Pancreas (tissue), 10 donors: ENCODE measurements at regions not wholly inside any gene's neighbourhood (a gene's known extent, or its start where the extent isn't known, plus 50 kb on each side); places are given as distances from the start of the nearest gene placed in this dataset.

ENCODE experiments used
- ATAC-seq, 4 donors: fragments of 200-7000 bp; cut with Tn5 transposase; one replicate each; pipeline versions ENCODE4 v1.8.0 to v1.9.1; 2020; ENCODE audit warnings: mild to moderate bottlenecking in 4 of 4, moderate library complexity in 4 of 4
- DNase-seq, 6 donors: peaks; one replicate each; pipeline ENCODE4 v3.0.0-alpha.2; 2020
- FAIRE-seq: peaks from 2 replicates; lab custom pipeline; 2012; peaks lifted over from hg19 to GRCh38; lab: Jason Lieb, UNC
- H3K27ac ChIP-seq, 4 donors: fragments of 200-600 bp; sonication (generic); 1 replicate in 3 of 4; 2 replicates in 1 of 4; pipeline versions ENCODE4 v1.5.0 to v1.8.0; 2020
- H3K27me3 ChIP-seq, 4 donors: fragments of 200-600 bp; one replicate each; pipeline ENCODE4 v1.8.0; 2021
- H3K36me3 ChIP-seq, 3 donors: fragments of 200-600 bp; sonication (generic) in 1 of 3; one replicate each; pipeline versions ENCODE4 v1.5.0 to v1.8.0; 2020 to 2021
- H3K4me1 ChIP-seq, 3 donors: fragments of 200-600 bp; one replicate each; pipeline ENCODE4 v1.8.0; 2021
- H3K4me3 ChIP-seq, 4 donors: fragments of 200-600 bp; sonication (generic) in 2 of 4; one replicate each; pipeline versions ENCODE4 v1.5.0 to v1.8.0; 2020 to 2021
- H3K9me3 ChIP-seq, 4 donors: fragments of 200-600 bp; one replicate each; pipeline ENCODE4 v1.8.0; 2021
- CTCF ChIP-seq, 4 donors: fragments of 200-600 bp; sonication (generic) in 3 of 4; IDR thresholded peaks; one replicate each; pipeline versions ENCODE4 v1.5.0 to v1.8.0; 2021; ENCODE audit warnings: antibody characterized with exemption in 4 of 4
- WGBS, 2 donors: extraction: QIAGEN DNeasy Blood & Tissue Kit; methylation state at CpG; one replicate each; pipeline ENCODE4 v1.1.7; 2013; 5-methylcytosine and 5-hydroxymethylcytosine counted together
- intact Hi-C, 3 donors: fragments of 100-400 bp; cut with DNase I; formaldehyde crosslinking; loops; one replicate each; pipeline versions ENCODE4 v1.11.1 to v1.14.2; 2022
- donor health status: healthy with polysubstance abuse.
- donor health status: DM: no; HTN: no; CAD: no; lungs with moderate emphysema.
- donor health status: DM: no; HTN: no; CAD: no.
- donor health status: control.
- donor health status: control.
- donor health status: Bipolar disorder and iron deficiency.
- donor health status: DM: yes; HTN: yes; CAD: no.
- donor health status: DM: no; HTN: no; CAD: no.
- donor health status: DM: no; HTN: no; CAD: no.
- donor health status: DM: yes; HTN: yes; CAD: no.

GRCh38 chr4:163618845-163619244 is 124.4 kb downstream of the TMA16 start:
- intact Hi-C loops = no loop called here
- DNase-seq = no peak
- Histone ChIP-seq H3K4me1 (no peaks in the 10 kb centered on the region), H3K27me3 (peaks cover 0 to 4% (median 0%) of the 10 kb centered on the region in 4 donors), H3K27ac (no peak overlapping the region), H3K4me3 (no peak overlapping the region), H3K9me3 (no peaks in the 10 kb centered on the region), H3K36me3 (no peaks in the 10 kb centered on the region)
- 50 to 60% methylated on average over 4 of the region's 4 CpGs for WGBS, 2 donors
- TF ChIP-seq CTCF (IDR thresholded peaks at IDR 0.05) = no peak
- ATAC-seq = no peak
- no peak for FAIRE-seq

- Histone ChIP-seq H3K36me3 (no peaks in the 10 kb centered on the region), H3K4me1 (no peaks in the 10 kb centered on the region), H3K9me3 (no peaks in the 10 kb centered on the region), H3K4me3 (no peak overlapping the region), H3K27me3 (no peaks in the 10 kb centered on the region), H3K27ac (no peak overlapping the region)
- DNase-seq (no peak), ATAC-seq (no peak), FAIRE-seq (no peak)
- no peak for TF ChIP-seq CTCF (IDR thresholded peaks at IDR 0.05)
- WGBS, 2 donors = 47 to 62% methylated on average over 2 of the region's 2 CpGs
- intact Hi-C loops = no loop called here
Measured at GRCh38 chr4:163620738-163621137, 126.2 kb downstream of the TMA16 start.

GRCh38 chr4:163621821-163622220 is 127.3 kb downstream of the TMA16 start:
- 70 to 76% methylated on average over 2 of the region's 2 CpGs for WGBS, 2 donors
- Histone ChIP-seq H3K27me3 (no peaks in the 10 kb centered on the region), H3K27ac (no peak overlapping the region), H3K9me3 (no peaks in the 10 kb centered on the region), H3K4me1 (no peaks in the 10 kb centered on the region), H3K4me3 (no peak overlapping the region), H3K36me3 (no peaks in the 10 kb centered on the region)
- TF ChIP-seq CTCF (IDR thresholded peaks at IDR 0.05) = no peak
- peak in 2 of 4 donors; percentile 21 to 27 for ATAC-seq
- no peak for DNase-seq
- intact Hi-C loops = no loop called here
- no peak for FAIRE-seq

DNA sequence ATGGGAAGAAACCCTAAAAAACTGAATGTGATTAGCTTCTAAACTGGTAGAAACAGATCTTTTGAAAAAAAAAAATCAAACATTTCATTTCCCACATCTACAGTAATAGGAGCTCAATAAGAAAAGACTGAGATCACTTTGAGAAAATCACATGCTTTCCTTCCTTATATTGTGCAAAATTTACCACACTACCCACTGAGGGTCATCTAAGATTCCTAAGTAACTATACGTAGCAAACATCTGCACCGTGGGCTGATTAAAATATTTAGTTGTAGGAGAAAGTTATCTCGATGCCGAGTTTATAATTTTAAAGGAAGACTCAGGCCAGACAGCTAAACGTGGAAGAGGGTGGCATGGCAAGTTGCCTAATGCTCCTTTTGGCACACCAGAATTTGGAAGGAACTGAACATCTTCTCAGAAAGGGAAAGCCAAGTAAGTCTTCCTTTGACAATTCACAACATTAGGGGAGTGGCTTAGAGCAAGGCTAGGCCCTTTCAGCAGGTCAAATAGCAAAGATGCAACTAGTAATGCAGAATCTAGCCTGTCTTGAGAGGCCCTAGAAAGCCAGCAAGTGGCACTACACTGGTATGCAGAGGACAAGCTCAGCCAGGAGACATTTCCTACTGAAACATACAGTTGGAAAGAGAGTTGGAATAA is 128.0 kb downstream of the TMA16 start:
- H3K4me1 ChIP-seq = no peaks in the 10 kb centered on the region
- no peak overlapping the region for H3K27ac ChIP-seq
- H3K9me3 ChIP-seq = no peaks in the 10 kb centered on the region
- TF ChIP-seq CTCF (IDR thresholded peaks at IDR 0.05) = no peak
- no peaks in the 10 kb centered on the region for H3K27me3 ChIP-seq
- intact Hi-C loops = no loop called here
- ATAC-seq = peak in 2 of 4 donors; percentile 56 to 68
- H3K4me3 ChIP-seq = no peak overlapping the region
- no peak for DNase-seq
- no peaks in the 10 kb centered on the region for H3K36me3 ChIP-seq
- FAIRE-seq = no peak
- 57 to 69% methylated on average over 5 of the region's 5 CpGs for WGBS, 2 donors

DNA sequence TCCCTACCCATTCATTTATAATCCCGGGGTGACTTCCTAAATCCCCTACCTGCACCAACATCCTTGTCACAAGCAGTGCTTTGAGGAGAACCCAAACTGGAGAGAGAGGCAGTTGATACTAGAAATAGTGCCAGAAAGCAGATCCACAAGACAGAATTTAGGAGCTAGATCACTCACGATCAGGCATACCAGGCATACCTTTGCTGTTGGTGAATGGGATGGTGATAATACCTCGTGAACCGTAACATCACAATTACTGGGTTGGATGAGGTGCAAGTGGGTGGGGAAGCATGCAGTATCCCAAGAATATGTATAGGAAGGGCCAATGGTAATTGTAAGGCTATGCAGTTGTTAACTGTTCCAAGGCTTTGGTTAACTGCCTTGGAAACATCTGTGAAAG is 129.3 kb downstream of the TMA16 start:
- ATAC-seq (no peak), DNase-seq (no peak), FAIRE-seq (no peak)
- 50 to 66% methylated on average over 4 of the region's 4 CpGs for WGBS, 2 donors
- TF ChIP-seq CTCF (IDR thresholded peaks at IDR 0.05) = no peak
- H3K27ac ChIP-seq = no peak overlapping the region
- no peak overlapping the region for H3K4me3 ChIP-seq
- intact Hi-C loops = no loop called here
- no peaks in the 10 kb centered on the region for H3K36me3 ChIP-seq
- H3K27me3 ChIP-seq = no peaks in the 10 kb centered on the region
- no peaks in the 10 kb centered on the region for H3K9me3 ChIP-seq
- H3K4me1 ChIP-seq = no peaks in the 10 kb centered on the region
